IMR-90 (cell line): ENCODE measurements at regions not wholly inside any gene's neighbourhood (a gene's known extent, or its start where the extent isn't known, plus 50 kb on each side); places are given as distances from the start of the nearest gene placed in this dataset.

Experiments
- ATAC-seq: fragments of 200-7000 bp; cut with Tn5 transposase; 2 replicates; pipeline ENCODE4 v1.9.1; 2020; ENCODE audit warnings: low read depth, mild to moderate bottlenecking, moderate library complexity
- BruUV-seq: library from RNA; stranded (reverse); fragments of 400-500 nt; replicated peaks from 2 replicates; lab custom pipeline; 2021; lab: Mats Ljungman, UMichigan
- CTCF ChIA-PET: fragments of 300-600 bp; formaldehyde crosslinking; extraction: SDS; loops from one replicate; lab custom pipeline; 2021; ENCODE audit warnings: antibody characterized with exemption; lab: Yijun Ruan, JAX
- POLR2A ChIA-PET: fragments of 300-600 bp; sonication (Branson Sonifier 250); formaldehyde crosslinking; loops from one replicate; lab custom pipeline; 2022; ENCODE audit warnings: antibody characterized with exemption; ENCODE audit not compliant: unreplicated experiment; lab: Charles Lee
- DNase-seq: peaks from one replicate; pipeline ENCODE4 v3.0.0; 2013
- H2AFZ ChIP-seq: replicated peaks from 2 replicates; pipeline ENCODE3; 2013; ENCODE audit warnings: low read length, mild to moderate bottlenecking; ENCODE audit not compliant: poor library complexity
- H2AK5ac ChIP-seq: 2 replicates; pipeline ENCODE4 v1.6.1; 2013; ENCODE audit warnings: low read depth, low read length, inconsistent platforms
- H2AK9ac ChIP-seq: replicated peaks from 2 replicates; pipeline ENCODE3; 2013; ENCODE audit warnings: mild to moderate bottlenecking, low read depth, low read length, moderate library complexity; ENCODE audit not compliant: poor library complexity
- H2BK120ac ChIP-seq: 2 replicates; pipeline ENCODE4 v1.6.1; 2013; ENCODE audit warnings: low read depth, low read length, inconsistent platforms
- H2BK15ac ChIP-seq: 3 replicates; pipeline ENCODE4 v1.6.1; 2013; ENCODE audit warnings: low read depth, low read length, inconsistent platforms
- H2BK20ac ChIP-seq: 2 replicates; pipeline ENCODE4 v1.6.1; 2013; ENCODE audit warnings: low read depth, mild to moderate bottlenecking, inconsistent platforms, low read length, moderate library complexity
- H2BK5ac ChIP-seq: 2 replicates; pipeline ENCODE4 v1.6.1; 2013; ENCODE audit warnings: mild to moderate bottlenecking, low read depth, low read length, inconsistent platforms; ENCODE audit not compliant: poor library complexity, severe bottlenecking
- H3K14ac ChIP-seq: replicated peaks from 2 replicates; pipeline ENCODE4 v1.6.1; 2013; ENCODE audit warnings: low read depth, low read length, inconsistent platforms
- H3K18ac ChIP-seq: 2 replicates; pipeline ENCODE4 v1.6.1; 2013; ENCODE audit warnings: low read depth, low read length, control low read depth
- H3K23ac ChIP-seq: 2 replicates; pipeline ENCODE4 v1.6.1; 2013; ENCODE audit warnings: low read depth, low read length, inconsistent platforms
- H3K27ac ChIP-seq: 2 replicates; pipeline ENCODE4 v1.5.1; 2013; ENCODE audit warnings: mild to moderate bottlenecking, control low read depth, low read length; ENCODE audit not compliant: insufficient read depth
- H3K27me3 ChIP-seq: 2 replicates; pipeline ENCODE4 v1.6.1; 2013; ENCODE audit warnings: low read length; ENCODE audit not compliant: control insufficient read depth, insufficient read depth
- H3K36me3 ChIP-seq: 2 replicates; pipeline ENCODE4 v1.6.1; 2013; ENCODE audit warnings: low read length, mixed read lengths; ENCODE audit not compliant: control insufficient read depth, insufficient read depth
- H3K4ac ChIP-seq: 2 replicates; pipeline ENCODE4 v1.6.1; 2013; ENCODE audit warnings: low read depth, low read length, inconsistent platforms
- H3K4me1 ChIP-seq: 2 replicates; pipeline ENCODE4 v1.6.1; 2013; ENCODE audit warnings: low read length, mixed read lengths; ENCODE audit not compliant: control insufficient read depth, insufficient read depth
- H3K4me2 ChIP-seq: 2 replicates; pipeline ENCODE4 v1.6.1; 2013; ENCODE audit warnings: low read depth, mild to moderate bottlenecking, control low read depth, low read length, moderate library complexity
- H3K4me3 ChIP-seq: 2 replicates; pipeline ENCODE4 v1.5.1; 2013; ENCODE audit warnings: low read depth, mild to moderate bottlenecking, control low read depth, low read length, moderate library complexity; ENCODE audit not compliant: insufficient read depth
- H3K56ac ChIP-seq: 2 replicates; pipeline ENCODE4 v1.6.1; 2013; ENCODE audit warnings: low read length, inconsistent platforms; ENCODE audit not compliant: insufficient read depth; ENCODE audit errors: extremely low read depth
- H3K79me1 ChIP-seq, 2 experiments: 2 replicates each; pipeline ENCODE4 v1.6.1; 2013; ENCODE audit warnings: low read length in 2 of 2, inconsistent platforms in 1 of 2, low read depth in 1 of 2
- H3K9ac ChIP-seq: 2 replicates; pipeline ENCODE4 v1.6.1; 2013; ENCODE audit warnings: low read depth, low read length, control low read depth
- H3K9me1 ChIP-seq: 2 replicates; pipeline ENCODE4 v1.6.1; 2013; ENCODE audit warnings: low read length, inconsistent platforms; ENCODE audit not compliant: insufficient read depth
- H3K9me3 ChIP-seq: 2 replicates; pipeline ENCODE4 v1.6.1; 2013; ENCODE audit warnings: low read length; ENCODE audit not compliant: control insufficient read depth, insufficient read depth
- H4K20me1 ChIP-seq: 2 replicates; pipeline ENCODE4 v1.6.1; 2013; ENCODE audit warnings: low read length, inconsistent platforms; ENCODE audit not compliant: insufficient read depth
- H4K5ac ChIP-seq: 2 replicates; pipeline ENCODE4 v1.6.1; 2013; ENCODE audit warnings: mild to moderate bottlenecking, low read depth, low read length, control low read depth
- H4K8ac ChIP-seq, 2 experiments: 2 replicates each; pipeline ENCODE4 v1.6.1; 2013; ENCODE audit warnings: low read depth in 2 of 2, low read length in 2 of 2, control low read depth in 1 of 2, inconsistent platforms in 1 of 2
- H4K91ac ChIP-seq: 2 replicates; pipeline ENCODE4 v1.6.1; 2013; ENCODE audit warnings: low read depth, low read length, inconsistent platforms; ENCODE audit not compliant: insufficient read depth
- BHLHE40 ChIP-seq: fragments of 150-350 bp; IDR thresholded peaks from 2 replicates; pipeline ENCODE4 v1.6.1; 2016; ENCODE audit warnings: mild to moderate bottlenecking, low read depth, low read length
- CEBPB ChIP-seq: IDR thresholded peaks from 2 replicates; pipeline ENCODE4 v1.6.1; 2012; ENCODE audit warnings: low read depth, low read length, improper control_type of control experiment
- FOS ChIP-seq: fragments of 150-350 bp; IDR thresholded peaks from 2 replicates; pipeline ENCODE4 v1.6.1; 2016; ENCODE audit warnings: low read depth, low read length
- RFX5 ChIP-seq: IDR thresholded peaks from 2 replicates; pipeline ENCODE4 v1.8.0; 2012; ENCODE audit warnings: low read depth, mild to moderate bottlenecking, low read length, moderate library complexity
- SMC3 ChIP-seq: fragments of 150-350 bp; IDR thresholded peaks from 2 replicates; pipeline ENCODE4 v1.6.1; 2016; ENCODE audit warnings: low read depth, mild to moderate bottlenecking, antibody characterized with exemption, low read length, moderate library complexity
- WGBS, 2 experiments: methylation state at CpG; one replicate each; pipeline versions ENCODE4 v1.1.5 to v1.1.7; 2013; ENCODE audit warnings: missing lambda C conversion rate in 2 of 2; ENCODE audit not compliant: insufficient read length in 1 of 2; ENCODE audit errors: extremely low coverage in 2 of 2; 5-methylcytosine and 5-hydroxymethylcytosine counted together
- dilution Hi-C: fragments of 300-500 bp; cut with HindIII; formaldehyde crosslinking; loops from one replicate; pipeline ENCODE4 v1.14.3; 2018; ENCODE audit warnings: low sequenced_read_pairs; ENCODE audit not compliant: unreplicated experiment
- in situ Hi-C: fragments of 300-500 bp; cut with MboI; formaldehyde crosslinking; loops from 3 replicates; pipeline ENCODE4 v1.14.3; 2019; ENCODE audit warnings: low sequenced_read_pairs, inconsistent platforms, mixed read lengths
- intact Hi-C: fragments of 100-400 bp; cut with micrococcal nuclease; formaldehyde crosslinking; loops from 2 replicates; pipeline ENCODE4 v1.10.0; 2022

GRCh38 chr12:43289426-43289801 is 262.6 kb downstream of the ADAMTS20 start:
- Histone ChIP-seq H2BK5ac (peak overlapping the region; percentile 99), H2AK5ac (peak overlapping the region; percentile 60; the same call in 1 of the 2 replicates), H3K4ac (peak overlapping the region; percentile 94; the same call in 1 of the 2 replicates), H3K18ac (peak overlapping the region; percentile 86), H4K20me1 (no peaks in the 10 kb centered on the region), H3K56ac (no peak overlapping the region; the same call in 1 of the 2 replicates), H3K9me3 (no peaks in the 10 kb centered on the region), H2BK120ac (peak overlapping the region; percentile 95), H2AK9ac (no peak overlapping the region), H3K4me3 (no peak overlapping the region), H4K91ac (peak overlapping the region; percentile 79), H3K36me3 (no peaks in the 10 kb centered on the region), H4K5ac (peak overlapping the region; percentile 96; the same call in 1 of the 2 replicates), H3K27ac (no peak overlapping the region), H3K79me1 (peaks cover 0 to 3% of the 10 kb centered on the region in 2 experiments; a peak in 1 of 4 replicates), H3K14ac (peak overlapping the region; percentile 92), H2AFZ (no peak overlapping the region), H2BK20ac (peak overlapping the region; percentile 96), H3K27me3 (no peaks in the 10 kb centered on the region), H3K4me2 (peak overlapping the region; percentile 40), H3K9me1 (peaks cover 4% of the 10 kb centered on the region), H3K9ac (no peak overlapping the region), H4K8ac (peak overlapping the region; percentile 71 to 96), H2BK15ac (peak overlapping the region; percentile 87; the same call in 2 of the 3 replicates), H3K23ac (peak overlapping the region; percentile 94; the same call in 1 of the 2 replicates), H3K4me1 (peaks cover 21% of the 10 kb centered on the region)
- WGBS, 2 experiments = 7% methylated on average over 3 of the region's 5 CpGs; no CpG with 5 or more reads in 1 of the 2 experiments
- dilution Hi-C loops = no loop called here
- no TSS peak for BruUV-seq
- ChIA-PET CTCF (no interaction called here), POLR2A (no interaction called here)
- no peak for TF ChIP-seq SMC3
- TF ChIP-seq FOS = no peak
- no peak for TF ChIP-seq CEBPB
- TF ChIP-seq RFX5 = no peak
- TF ChIP-seq BHLHE40 = no peak
- ATAC-seq (no peak), DNase-seq (peak; percentile 34)
- in situ Hi-C loops = loop anchor here (10.0 to 25.0 kb wide), 3 partner anchors 705 to 1155 kb away; partner anchors contain the start of genes PPHLN1, PRICKLE1 and ZCRB1
- intact Hi-C loops = no loop called here
